ENCODE measurements at regions not wholly inside any gene's neighbourhood (a gene's known extent, or its start where the extent isn't known, plus 50 kb on each side); places are given as distances from the start of the nearest gene placed in this dataset.

- TF ChIP-seq CTCF (conservative IDR thresholded peaks at IDR 0.05; ENCODE audit: low read length) (no peak), EZH2phosphoT487 (IDR thresholded peaks at IDR 0.05; ENCODE audit: borderline replicate concordance, low read depth, low read length) (no peak)
- ChIA-PET POLR2A (interaction anchor here (0.5 kb wide), 1 partner anchor 337 kb away, joined by 3 read pairs; no protein-coding TSS in a partner anchor), CTCF (ENCODE audit: unreplicated experiment) (interaction anchor here (0.9 kb wide), 1 partner anchor 23 kb away, joined by 4 read pairs; no protein-coding TSS in a partner anchor)
- Histone ChIP-seq H3K9me3 (ENCODE audit: low read length) (no peaks in the 10 kb centered on the region), H3K9me2 (ENCODE audit: insufficient read depth, low read length) (no peaks in the 10 kb centered on the region), H3K79me2 (ENCODE audit: insufficient read depth, low read depth, low read length) (no peaks in the 10 kb centered on the region), H3K27ac (ENCODE audit: low read depth, low read length, poor library complexity, severe bottlenecking) (no peak overlapping the region), H4K20me1 (ENCODE audit: insufficient read depth, low read length) (no peaks in the 10 kb centered on the region), H3K4me3 (ENCODE audit: low read depth, low read length, poor library complexity, severe bottlenecking) (no peak overlapping the region), H3K4me2 (ENCODE audit: low read length) (no peak overlapping the region), H3K36me3 (ENCODE audit: insufficient read depth, low read length) (no peaks in the 10 kb centered on the region), H3K4me1 (ENCODE audit: insufficient read depth, low read length, poor library complexity, severe bottlenecking) (no peaks in the 10 kb centered on the region), H2AFZ (ENCODE audit: low read length) (no peak overlapping the region)
- BruUV-seq (replicated peaks): no TSS peak
- DNase-seq (ENCODE audit: low spot score): no peak
- intact Hi-C loops (cut with micrococcal nuclease; ENCODE audit: unreplicated experiment): no loop called here
These were observed 521.2 kb downstream of the RMST start for GRCh38 chr12:97983796-97984195.

GRCh38 chr12:97984436-97984835 is 521.8 kb downstream of the RMST start:
- no peak for DNase-seq (ENCODE audit: low spot score)
- TF ChIP-seq EZH2phosphoT487 (IDR thresholded peaks at IDR 0.05; ENCODE audit: borderline replicate concordance, low read depth, low read length) (no peak), CTCF (conservative IDR thresholded peaks at IDR 0.05; ENCODE audit: low read length) (no peak)
- intact Hi-C loops (cut with micrococcal nuclease; ENCODE audit: unreplicated experiment): no loop called here
- H3K79me2 ChIP-seq (ENCODE audit: insufficient read depth, low read depth, low read length): no peaks in the 10 kb centered on the region
- no peaks in the 10 kb centered on the region for H3K36me3 ChIP-seq (ENCODE audit: insufficient read depth, low read length)
- no peak overlapping the region for H3K27ac ChIP-seq (ENCODE audit: low read depth, low read length, poor library complexity, severe bottlenecking)
- POLR2A ChIA-PET: interaction anchor here (0.5 to 1.0 kb wide), 5 partner anchors 11 to 1581 kb away, joined by 3 to 8 read pairs (median 3); no protein-coding TSS in a partner anchor
- H2AFZ ChIP-seq (ENCODE audit: low read length): no peak overlapping the region
- no peak overlapping the region for H3K4me3 ChIP-seq (ENCODE audit: low read depth, low read length, poor library complexity, severe bottlenecking)
- H3K4me1 ChIP-seq (ENCODE audit: insufficient read depth, low read length, poor library complexity, severe bottlenecking): no peaks in the 10 kb centered on the region
- CTCF ChIA-PET (ENCODE audit: unreplicated experiment): interaction anchor here (0.9 kb wide), 1 partner anchor 23 kb away, joined by 4 read pairs; no protein-coding TSS in a partner anchor
- H3K9me3 ChIP-seq (ENCODE audit: low read length): no peaks in the 10 kb centered on the region
- BruUV-seq (replicated peaks): no TSS peak
- H4K20me1 ChIP-seq (ENCODE audit: insufficient read depth, low read length): no peaks in the 10 kb centered on the region
- H3K4me2 ChIP-seq (ENCODE audit: low read length): no peak overlapping the region
- H3K9me2 ChIP-seq (ENCODE audit: insufficient read depth, low read length): no peaks in the 10 kb centered on the region

- Histone ChIP-seq H4K20me1 (ENCODE audit: insufficient read depth, low read length) (no peaks in the 10 kb centered on the region), H3K9me2 (ENCODE audit: insufficient read depth, low read length) (no peaks in the 10 kb centered on the region), H3K27ac (ENCODE audit: low read depth, low read length, poor library complexity, severe bottlenecking) (no peak overlapping the region), H2AFZ (ENCODE audit: low read length) (no peak overlapping the region), H3K9me3 (ENCODE audit: low read length) (no peaks in the 10 kb centered on the region), H3K4me2 (ENCODE audit: low read length) (no peak overlapping the region), H3K36me3 (ENCODE audit: insufficient read depth, low read length) (no peaks in the 10 kb centered on the region), H3K79me2 (ENCODE audit: insufficient read depth, low read depth, low read length) (no peaks in the 10 kb centered on the region), H3K4me3 (ENCODE audit: low read depth, low read length, poor library complexity, severe bottlenecking) (no peak overlapping the region), H3K4me1 (ENCODE audit: insufficient read depth, low read length, poor library complexity, severe bottlenecking) (no peaks in the 10 kb centered on the region)
- DNase-seq (ENCODE audit: low spot score): no peak
- no TSS peak for BruUV-seq (replicated peaks)
- no peak for TF ChIP-seq EZH2phosphoT487 (IDR thresholded peaks at IDR 0.05; ENCODE audit: borderline replicate concordance, low read depth, low read length)
- no peak for TF ChIP-seq CTCF (conservative IDR thresholded peaks at IDR 0.05; ENCODE audit: low read length)
- intact Hi-C loops (cut with micrococcal nuclease; ENCODE audit: unreplicated experiment): no loop called here
- POLR2A ChIA-PET: interaction anchor here (0.6 to 1.0 kb wide), 4 partner anchors 12 to 1582 kb away, joined by 3 to 8 read pairs (median 4); no protein-coding TSS in a partner anchor
- CTCF ChIA-PET (ENCODE audit: unreplicated experiment): no interaction called here
These were observed 522.5 kb downstream of the RMST start for GRCh38 chr12:97984974-97985580.
